HG03432 (cell line): ENCODE measurements at regions not wholly inside any gene's neighbourhood (a gene's known extent, or its start where the extent isn't known, plus 50 kb on each side); places are given as distances from the start of the nearest gene placed in this dataset.
"Not testable (repeated sequence)": the region's sequence is repeated elsewhere in the genome, so short reads cannot be mapped to it uniquely, and the experiment has no call there.

Experiments used
- ATAC-seq: cut with Tn5 transposase; IDR thresholded peaks from one replicate; pipeline ENCODE4 v1.9.1; 2021; ENCODE audit warnings: mild to moderate bottlenecking, moderate library complexity; ENCODE audit not compliant: unreplicated experiment

- no peak for ATAC-seq
Measured at GRCh38 chr10:14429043-14429700, 98.4 kb upstream of the FRMD4A start.

GRCh38 chr10:14425034-14425433 is 94.3 kb upstream of the FRMD4A start:
- ATAC-seq: no peak

- ATAC-seq: no peak
Measured at GRCh38 chr10:14423111-14423744, 92.5 kb upstream of the FRMD4A start.

- ATAC-seq: no peak
Measured at GRCh38 chr10:14422431-14422830, 91.7 kb upstream of the FRMD4A start.

GRCh38 chr10:14421941-14422340 is 91.2 kb upstream of the FRMD4A start:
- no peak for ATAC-seq

- ATAC-seq: not testable (repeated sequence)
Measured at GRCh38 chr10:14417336-14417735, 86.6 kb upstream of the FRMD4A start.

- no peak for ATAC-seq
Measured at GRCh38 chr10:14416308-14416700, 85.6 kb upstream of the FRMD4A start.

- ATAC-seq: no peak
Measured at GRCh38 chr10:14415676-14416307, 85.1 kb upstream of the FRMD4A start.

GRCh38 chr10:14414901-14415300 is 84.2 kb upstream of the FRMD4A start:
- ATAC-seq: no peak

- ATAC-seq: no peak
Measured at GRCh38 chr10:14413523-14413922, 82.8 kb upstream of the FRMD4A start.

GRCh38 chr10:14412624-14413023 is 81.9 kb upstream of the FRMD4A start:
- no peak for ATAC-seq

- no peak for ATAC-seq
Measured at GRCh38 chr10:14409856-14410458, 79.2 kb upstream of the FRMD4A start.

- ATAC-seq: no peak
Measured at GRCh38 chr10:14409247-14409646, 78.5 kb upstream of the FRMD4A start.

GRCh38 chr10:14408139-14408538 is 77.4 kb upstream of the FRMD4A start:
- ATAC-seq: no peak

- ATAC-seq: no peak
Measured at GRCh38 chr10:14407567-14407966, 76.8 kb upstream of the FRMD4A start.

- no peak for ATAC-seq
Measured at GRCh38 chr10:14405076-14406065, 74.6 kb upstream of the FRMD4A start.

GRCh38 chr10:14403881-14404623 is 73.3 kb upstream of the FRMD4A start:
- ATAC-seq: no peak

GRCh38 chr10:14403359-14403758 is 72.6 kb upstream of the FRMD4A start:
- no peak for ATAC-seq

- no peak for ATAC-seq
Measured at GRCh38 chr10:14399641-14400040, 68.9 kb upstream of the FRMD4A start.

- ATAC-seq: no peak
Measured at GRCh38 chr10:14397066-14397465, 66.3 kb upstream of the FRMD4A start.
